Parathyroid adenoma (tissue), 2 donors: ENCODE measurements at regions not wholly inside any gene's neighbourhood (a gene's known extent, or its start where the extent isn't known, plus 50 kb on each side); places are given as distances from the start of the nearest gene placed in this dataset.

Experiments
- H2AFZ ChIP-seq: fragments of 300-600 bp; sonication (generic); one replicate; pipeline ENCODE4 v1.7.0; 2017; ENCODE audit warnings: antibody characterized with exemption, mild to moderate bottlenecking
- H3K27ac ChIP-seq: fragments of 300-600 bp; sonication (generic); one replicate; pipeline ENCODE4 v1.7.0; 2017
- H3K27me3 ChIP-seq: fragments of 300-600 bp; sonication (generic); one replicate; pipeline ENCODE4 v1.7.0; 2017; ENCODE audit warnings: low read length; ENCODE audit not compliant: control insufficient read depth, insufficient read depth
- H3K36me3 ChIP-seq: fragments of 300-600 bp; sonication (generic); one replicate; pipeline ENCODE4 v1.7.0; 2017; ENCODE audit warnings: low read length; ENCODE audit not compliant: control insufficient read depth, insufficient read depth
- H3K4me1 ChIP-seq: fragments of 300-600 bp; sonication (generic); one replicate; pipeline ENCODE4 v1.7.0; 2017; ENCODE audit warnings: control low read depth
- H3K4me2 ChIP-seq: fragments of 300-600 bp; sonication (generic); one replicate; pipeline ENCODE4 v1.7.0; 2017; ENCODE audit warnings: low read length
- H3K4me3 ChIP-seq: fragments of 300-600 bp; sonication (generic); one replicate; pipeline ENCODE4 v1.7.0; 2017; ENCODE audit warnings: low read depth, low read length
- H3K79me2 ChIP-seq: fragments of 300-600 bp; sonication (generic); one replicate; pipeline ENCODE4 v1.7.0; 2017; ENCODE audit warnings: control low read depth
- H3K9ac ChIP-seq: fragments of 300-600 bp; sonication (generic); one replicate; pipeline ENCODE4 v1.7.0; 2017; ENCODE audit warnings: mild to moderate bottlenecking
- H3K9me3 ChIP-seq: fragments of 300-600 bp; sonication (generic); one replicate; pipeline ENCODE4 v1.7.0; 2017; ENCODE audit warnings: low read length; ENCODE audit not compliant: control insufficient read depth
- CTCF ChIP-seq: fragments of 300-600 bp; sonication (generic); IDR thresholded peaks from one replicate; pipeline ENCODE4 v1.7.0; 2017; ENCODE audit warnings: antibody characterized with exemption, mild to moderate bottlenecking
- donor health status: primary hyperparathyroidism.

- Histone ChIP-seq H2AFZ (no peak overlapping the region), H3K4me1 (no peaks in the 10 kb centered on the region), H3K9ac (no peak overlapping the region), H3K36me3 (no peaks in the 10 kb centered on the region), H3K79me2 (no peaks in the 10 kb centered on the region), H3K4me2 (no peak overlapping the region), H3K9me3 (no peaks in the 10 kb centered on the region), H3K27ac (no peak overlapping the region), H3K4me3 (no peak overlapping the region), H3K27me3 (no peaks in the 10 kb centered on the region)
- TF ChIP-seq CTCF, result no peak
These were observed 250.1 kb upstream of the SMIM31 start for GRCh38 chr4:164503874-164504273.

GRCh38 chr4:164508097-164508496 lies 245.8 kb upstream of the SMIM31 start:
- Histone ChIP-seq H2AFZ (no peak overlapping the region), H3K4me2 (no peak overlapping the region), H3K4me1 (no peaks in the 10 kb centered on the region), H3K27me3 (no peaks in the 10 kb centered on the region), H3K9me3 (no peaks in the 10 kb centered on the region), H3K4me3 (no peak overlapping the region), H3K36me3 (no peaks in the 10 kb centered on the region), H3K79me2 (no peaks in the 10 kb centered on the region), H3K27ac (no peak overlapping the region), H3K9ac (no peak overlapping the region)
- TF ChIP-seq CTCF, result no peak

GRCh38 chr4:164508771-164509170 lies 245.2 kb upstream of the SMIM31 start:
- H3K79me2 ChIP-seq, result no peaks in the 10 kb centered on the region
- H3K9ac ChIP-seq, result no peak overlapping the region
- H3K4me3 ChIP-seq, result no peak overlapping the region
- H3K36me3 ChIP-seq, result no peaks in the 10 kb centered on the region
- H3K9me3 ChIP-seq, result no peaks in the 10 kb centered on the region
- no peak overlapping the region for H3K27ac ChIP-seq
- H3K4me1 ChIP-seq, result no peaks in the 10 kb centered on the region
- no peak for TF ChIP-seq CTCF
- no peak overlapping the region for H3K4me2 ChIP-seq
- H3K27me3 ChIP-seq, result no peaks in the 10 kb centered on the region
- no peak overlapping the region for H2AFZ ChIP-seq

- no peak overlapping the region for H3K9ac ChIP-seq
- TF ChIP-seq CTCF, result no peak
- H3K4me1 ChIP-seq, result no peaks in the 10 kb centered on the region
- no peak overlapping the region for H3K27ac ChIP-seq
- H3K36me3 ChIP-seq, result no peaks in the 10 kb centered on the region
- no peaks in the 10 kb centered on the region for H3K9me3 ChIP-seq
- no peaks in the 10 kb centered on the region for H3K27me3 ChIP-seq
- no peak overlapping the region for H2AFZ ChIP-seq
- no peaks in the 10 kb centered on the region for H3K79me2 ChIP-seq
- no peak overlapping the region for H3K4me3 ChIP-seq
- H3K4me2 ChIP-seq, result no peak overlapping the region
These were observed 244.0 kb upstream of the SMIM31 start for GRCh38 chr4:164509951-164510350.

- no peaks in the 10 kb centered on the region for H3K79me2 ChIP-seq
- H3K27me3 ChIP-seq, result no peaks in the 10 kb centered on the region
- H2AFZ ChIP-seq, result no peak overlapping the region
- TF ChIP-seq CTCF, result no peak
- no peak overlapping the region for H3K4me3 ChIP-seq
- H3K36me3 ChIP-seq, result no peaks in the 10 kb centered on the region
- no peaks in the 10 kb centered on the region for H3K9me3 ChIP-seq
- H3K9ac ChIP-seq, result no peak overlapping the region
- H3K4me1 ChIP-seq, result no peaks in the 10 kb centered on the region
- no peak overlapping the region for H3K27ac ChIP-seq
- H3K4me2 ChIP-seq, result no peak overlapping the region
These were observed 241.8 kb upstream of the SMIM31 start for GRCh38 chr4:164512124-164512523.
